OCI-LY1 (cell line): ENCODE measurements at regions not wholly inside any gene's neighbourhood (a gene's known extent, or its start where the extent isn't known, plus 50 kb on each side); places are given as distances from the start of the nearest gene placed in this dataset.

Source experiments
- CTCF ChIP-seq: fragments of 200-600 bp; sonication (generic), shearing (Covaris generic); IDR thresholded peaks from 2 replicates; pipeline ENCODE4 v1.5.1; 2017; ENCODE audit warnings: mild to moderate bottlenecking, antibody characterized with exemption, low read length, moderate library complexity, mixed read lengths
- EZH2 ChIP-seq: fragments of 200-600 bp; sonication (generic), shearing (Covaris generic); IDR thresholded peaks from 2 replicates; pipeline ENCODE4 v1.8.0; 2017; ENCODE audit warnings: borderline replicate concordance, mixed run types, mild to moderate bottlenecking, antibody characterized with exemption, low read length, moderate library complexity, mixed read lengths

GRCh38 chr16:86902656-86903001 is 324.3 kb downstream of the FOXL1 start:
- TF ChIP-seq CTCF: no peak
- TF ChIP-seq EZH2: no peak
